ENCODE measurements at regions not wholly inside any gene's neighbourhood (a gene's known extent, or its start where the extent isn't known, plus 50 kb on each side); places are given as distances from the start of the nearest gene placed in this dataset.
A peak's percentile ranks its signal among the peaks of the same experiment; 100 is the strongest.

- TF ChIP-seq, protein P1, sequence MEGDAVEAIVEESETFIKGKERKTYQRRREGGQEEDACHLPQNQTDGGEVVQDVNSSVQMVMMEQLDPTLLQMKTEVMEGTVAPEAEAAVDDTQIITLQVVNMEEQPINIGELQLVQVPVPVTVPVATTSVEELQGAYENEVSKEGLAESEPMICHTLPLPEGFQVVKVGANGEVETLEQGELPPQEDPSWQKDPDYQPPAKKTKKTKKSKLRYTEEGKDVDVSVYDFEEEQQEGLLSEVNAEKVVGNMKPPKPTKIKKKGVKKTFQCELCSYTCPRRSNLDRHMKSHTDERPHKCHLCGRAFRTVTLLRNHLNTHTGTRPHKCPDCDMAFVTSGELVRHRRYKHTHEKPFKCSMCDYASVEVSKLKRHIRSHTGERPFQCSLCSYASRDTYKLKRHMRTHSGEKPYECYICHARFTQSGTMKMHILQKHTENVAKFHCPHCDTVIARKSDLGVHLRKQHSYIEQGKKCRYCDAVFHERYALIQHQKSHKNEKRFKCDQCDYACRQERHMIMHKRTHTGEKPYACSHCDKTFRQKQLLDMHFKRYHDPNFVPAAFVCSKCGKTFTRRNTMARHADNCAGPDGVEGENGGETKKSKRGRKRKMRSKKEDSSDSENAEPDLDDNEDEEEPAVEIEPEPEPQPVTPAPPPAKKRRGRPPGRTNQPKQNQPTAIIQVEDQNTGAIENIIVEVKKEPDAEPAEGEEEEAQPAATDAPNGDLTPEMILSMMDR (IDR thresholded peaks at IDR 0.05): no peak
- Histone ChIP-seq H3K79me2 (ENCODE audit: insufficient read depth, low read length) (no peaks in the 10 kb centered on the region), H3K9me3 (replicated peaks in 1 of 2; ENCODE audit: control insufficient read depth in 1 of 2, insufficient read depth in 1 of 2, low read length in 2 of 2) (no peaks in the 10 kb centered on the region), H2AFZ (ENCODE audit: insufficient read depth, low read depth, low read length, poor library complexity, severe bottlenecking) (no peak overlapping the region), H3K27ac (ENCODE audit: low read depth in 1 of 2, low read length in 2 of 2) (no peak overlapping the region), H3K4me1 (ENCODE audit: control insufficient read depth in 1 of 2, insufficient read depth in 2 of 2, low read length in 2 of 2) (no peaks in the 10 kb centered on the region), H3K4me3 (replicated peaks in 1 of 3; ENCODE audit: low read depth in 2 of 3, low read length in 3 of 3) (no peak overlapping the region), H3K9ac (ENCODE audit: insufficient read depth, low read length, poor library complexity, severe bottlenecking) (no peak overlapping the region), H3K27me3 (ENCODE audit: control insufficient read depth in 2 of 2, insufficient read depth in 2 of 2, low read length in 2 of 2) (no peaks in the 10 kb centered on the region), H3K36me3 (replicated peaks in 1 of 2; ENCODE audit: control insufficient read depth in 1 of 2, insufficient read depth in 2 of 2, low read length in 2 of 2) (no peaks in the 10 kb centered on the region), H4K20me1 (ENCODE audit: insufficient read depth, low read length) (no peaks in the 10 kb centered on the region), H3K4me2 (replicated peaks; ENCODE audit: extremely low read depth, low read length, poor library complexity, severe bottlenecking) (no peak overlapping the region)
- H3K4me1 Mint-ChIP-seq: no peaks in the 10 kb centered on the region
- intact Hi-C loops (cut with micrococcal nuclease): no loop called here
- DNase-seq: no peak
- peaks cover 2 to 8% (median 3%) of the 10 kb centered on the region in 3 donors for H3K27me3 Mint-ChIP-seq (ENCODE audit: low read depth in 3 of 3)
- no peaks in the 10 kb centered on the region for H3K36me3 Mint-ChIP-seq
- H3K4me3 Mint-ChIP-seq: no peak overlapping the region
- peak overlapping the region in 1 of 7 donors; percentile 2 for H3K27ac Mint-ChIP-seq
- 87% methylated on average over 4 of the region's 4 CpGs for WGBS (ENCODE audit: insufficient coverage)
- peaks cover 0 to 1% (median 0%) of the 10 kb centered on the region in 7 donors for H3K9me3 Mint-ChIP-seq
These were observed 227.4 kb downstream of the RAB11FIP2 start for GRCh38 chr10:117819304-117819703.

GRCh38 chr10:117823980-117824379 is 222.8 kb downstream of the RAB11FIP2 start:
- DNase-seq: no peak
- H3K36me3 Mint-ChIP-seq: no peaks in the 10 kb centered on the region
- no peaks in the 10 kb centered on the region for H3K79me2 ChIP-seq (ENCODE audit: insufficient read depth, low read length)

More at GRCh38 chr10:117823980-117824379, 222.8 kb downstream of the RAB11FIP2 start:
- Mint-ChIP-seq H3K9me3 (no peaks in the 10 kb centered on the region), H3K27ac (no peak overlapping the region), H3K4me1 (no peaks in the 10 kb centered on the region), H3K4me3 (no peak overlapping the region), H3K27me3 (ENCODE audit: low read depth in 3 of 3) (peaks cover 3 to 5% (median 3%) of the 10 kb centered on the region in 3 donors)
- TF ChIP-seq, protein P1 (IDR thresholded peaks at IDR 0.05): no peak
- Histone ChIP-seq H3K9ac (ENCODE audit: insufficient read depth, low read length, poor library complexity, severe bottlenecking) (no peak overlapping the region), H3K4me3 (replicated peaks in 1 of 3; ENCODE audit: low read depth in 2 of 3, low read length in 3 of 3) (no peak overlapping the region), H3K36me3 (replicated peaks in 1 of 2; ENCODE audit: control insufficient read depth in 1 of 2, insufficient read depth in 2 of 2, low read length in 2 of 2) (no peaks in the 10 kb centered on the region), H3K9me3 (replicated peaks in 1 of 2; ENCODE audit: control insufficient read depth in 1 of 2, insufficient read depth in 1 of 2, low read length in 2 of 2) (no peaks in the 10 kb centered on the region), H3K27ac (ENCODE audit: low read depth in 1 of 2, low read length in 2 of 2) (no peak overlapping the region), H3K4me1 (ENCODE audit: control insufficient read depth in 1 of 2, insufficient read depth in 2 of 2, low read length in 2 of 2) (no peaks in the 10 kb centered on the region), H2AFZ (ENCODE audit: insufficient read depth, low read depth, low read length, poor library complexity, severe bottlenecking) (no peak overlapping the region), H3K4me2 (replicated peaks; ENCODE audit: extremely low read depth, low read length, poor library complexity, severe bottlenecking) (no peak overlapping the region), H3K27me3 (ENCODE audit: control insufficient read depth in 2 of 2, insufficient read depth in 2 of 2, low read length in 2 of 2) (peaks cover 2 to 7% of the 10 kb centered on the region in 2 donors), H4K20me1 (ENCODE audit: insufficient read depth, low read length) (no peaks in the 10 kb centered on the region)
- no CpG with 5 or more reads among the region's 5 CpGs for WGBS (ENCODE audit: insufficient coverage)
- intact Hi-C loops (cut with micrococcal nuclease): no loop called here

All from CD14-positive monocyte (primary cell).